PC-3 (cell line): ENCODE measurements at regions not wholly inside any gene's neighbourhood (a gene's known extent, or its start where the extent isn't known, plus 50 kb on each side); places are given as distances from the start of the nearest gene placed in this dataset.

Experiments used
- EZH2 ChIP-seq: fragments of 300-600 bp; sonication (generic); IDR thresholded peaks from one replicate; pipeline ENCODE4 v1.6.1; 2017; ENCODE audit warnings: antibody characterized with exemption, mild to moderate bottlenecking, low read length; ENCODE audit not compliant: unreplicated experiment
- EZH2phosphoT487 ChIP-seq: fragments of 300-600 bp; sonication (generic); IDR thresholded peaks from 2 replicates; pipeline ENCODE4 v1.6.1; 2018; ENCODE audit warnings: mild to moderate bottlenecking, antibody characterized with exemption, low read length, borderline replicate concordance
- TF ChIP-seq, protein P1 (sequence below): fragments of 300-600 bp; sonication (generic); conservative IDR thresholded peaks from 2 replicates; pipeline ENCODE4 v1.5.1; 2017; ENCODE audit warnings: antibody characterized with exemption, low read depth, mild to moderate bottlenecking, low read length

DNA sequence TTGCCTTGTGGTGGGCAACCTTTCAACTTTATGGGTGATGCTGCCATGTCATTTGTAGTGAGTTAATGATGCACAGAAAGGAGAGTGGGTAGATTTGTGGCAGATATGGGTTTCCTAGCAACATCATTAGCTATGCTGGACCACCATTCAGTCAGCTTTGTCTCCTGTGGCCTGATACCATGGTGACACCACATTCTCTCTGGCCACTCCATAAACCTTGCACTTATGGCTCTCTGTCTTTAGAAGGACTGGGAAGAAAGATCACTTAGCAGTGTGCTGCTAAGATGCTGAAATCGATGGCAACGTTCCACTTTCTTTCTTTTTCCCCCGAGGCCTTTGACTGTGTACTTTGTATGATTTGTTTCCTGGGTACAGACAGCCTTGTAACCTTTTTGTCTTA is 95.0 kb upstream of the SOX3 start:
- TF ChIP-seq, protein P1, sequence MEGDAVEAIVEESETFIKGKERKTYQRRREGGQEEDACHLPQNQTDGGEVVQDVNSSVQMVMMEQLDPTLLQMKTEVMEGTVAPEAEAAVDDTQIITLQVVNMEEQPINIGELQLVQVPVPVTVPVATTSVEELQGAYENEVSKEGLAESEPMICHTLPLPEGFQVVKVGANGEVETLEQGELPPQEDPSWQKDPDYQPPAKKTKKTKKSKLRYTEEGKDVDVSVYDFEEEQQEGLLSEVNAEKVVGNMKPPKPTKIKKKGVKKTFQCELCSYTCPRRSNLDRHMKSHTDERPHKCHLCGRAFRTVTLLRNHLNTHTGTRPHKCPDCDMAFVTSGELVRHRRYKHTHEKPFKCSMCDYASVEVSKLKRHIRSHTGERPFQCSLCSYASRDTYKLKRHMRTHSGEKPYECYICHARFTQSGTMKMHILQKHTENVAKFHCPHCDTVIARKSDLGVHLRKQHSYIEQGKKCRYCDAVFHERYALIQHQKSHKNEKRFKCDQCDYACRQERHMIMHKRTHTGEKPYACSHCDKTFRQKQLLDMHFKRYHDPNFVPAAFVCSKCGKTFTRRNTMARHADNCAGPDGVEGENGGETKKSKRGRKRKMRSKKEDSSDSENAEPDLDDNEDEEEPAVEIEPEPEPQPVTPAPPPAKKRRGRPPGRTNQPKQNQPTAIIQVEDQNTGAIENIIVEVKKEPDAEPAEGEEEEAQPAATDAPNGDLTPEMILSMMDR: no peak
- no peak for TF ChIP-seq EZH2
- no peak for TF ChIP-seq EZH2phosphoT487
